ENCODE measurements at regions not wholly inside any gene's neighbourhood (a gene's known extent, or its start where the extent isn't known, plus 50 kb on each side); places are given as distances from the start of the nearest gene placed in this dataset.
A peak's percentile ranks its signal among the peaks of the same experiment; 100 is the strongest.

DNA sequence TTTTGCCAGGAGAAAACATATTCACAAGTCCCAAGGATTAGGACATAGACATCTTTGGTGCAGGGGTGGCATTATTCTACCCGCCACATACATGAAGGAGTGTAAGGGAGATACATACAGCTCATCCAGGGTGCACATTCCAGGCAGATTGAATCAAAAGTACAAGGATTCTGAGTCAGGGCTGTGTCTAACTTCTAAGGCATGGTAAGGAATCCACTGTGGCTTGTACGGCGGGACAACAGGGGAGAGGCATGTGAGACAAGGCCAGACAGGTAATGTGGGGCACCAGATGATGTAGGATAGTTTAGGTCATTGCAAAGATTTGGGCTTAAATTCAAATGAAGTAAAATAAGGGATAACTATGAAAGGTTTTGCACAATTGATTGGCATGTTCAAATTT, 780.9 kb downstream of the C6orf118 start:
- H3K9me3 ChIP-seq (ENCODE audit: control insufficient read depth in 2 of 3, low read length in 3 of 3), result peaks cover 0 to 8% (median 0%) of the 10 kb centered on the region in 3 experiments
- no peak overlapping the region for H3K27ac ChIP-seq (ENCODE audit: low read depth, low read length)
- H3K4me3 ChIP-seq (ENCODE audit: low read length), result no peak overlapping the region
- DNase-seq, result no peak
- no peaks in the 10 kb centered on the region for H3K36me3 ChIP-seq (ENCODE audit: control insufficient read depth in 2 of 3, insufficient read depth in 3 of 3, low read length in 3 of 3)
- Mint-ChIP-seq H3K27ac (no peak overlapping the region), H3K27me3 (no peaks in the 10 kb centered on the region), H3K9me3 (peaks cover 0 to 21% (median 7%) of the 10 kb centered on the region in 11 donors), H3K36me3 (no peaks in the 10 kb centered on the region), H3K4me3 (no peak overlapping the region), H3K4me1 (no peaks in the 10 kb centered on the region)
- CTCF ChIA-PET, result no interaction called here
- H3K27me3 ChIP-seq (ENCODE audit: control insufficient read depth in 2 of 2, insufficient read depth in 2 of 2, low read length in 2 of 2), result no peaks in the 10 kb centered on the region
- POLR2A ChIA-PET, result no interaction called here
- intact Hi-C loops (cut with micrococcal nuclease), result no loop called here
- ATAC-seq, result no peak
- H3K4me1 ChIP-seq (ENCODE audit: control insufficient read depth in 2 of 2, insufficient read depth in 2 of 2, low read length in 2 of 2), result no peaks in the 10 kb centered on the region

DNA sequence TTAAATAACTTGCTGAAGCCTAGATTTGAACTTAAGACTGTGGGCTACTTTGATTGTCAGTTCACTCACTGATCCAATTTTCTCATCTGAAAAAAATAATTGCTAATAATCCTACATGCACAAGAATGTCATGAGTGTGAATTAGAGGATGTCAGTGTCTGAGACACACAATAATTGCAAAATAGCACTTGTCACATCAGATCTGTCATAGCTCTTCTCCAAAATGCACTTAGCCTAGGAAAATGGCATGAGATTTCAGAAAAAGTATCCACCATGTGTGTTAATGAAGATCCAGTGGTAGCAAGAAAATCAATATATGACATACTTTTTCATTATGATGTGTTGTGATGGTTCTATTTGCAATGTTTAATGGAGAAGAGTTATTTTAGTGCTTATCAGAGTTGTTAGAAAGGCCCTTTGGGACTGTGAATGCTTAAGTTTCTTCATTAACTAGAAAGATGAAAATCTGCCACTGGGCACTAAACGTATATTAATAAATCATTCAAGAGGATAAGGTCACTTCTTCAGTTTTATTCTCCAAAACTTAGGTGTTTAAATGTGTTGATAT, 786.2 kb downstream of the C6orf118 start:
- POLR2A ChIA-PET, result no interaction called here
- H3K9me3 Mint-ChIP-seq, result peaks cover 2 to 33% (median 11%) of the 10 kb centered on the region in 11 donors
- intact Hi-C loops (cut with micrococcal nuclease), result no loop called here
- DNase-seq, result no peak
- Histone ChIP-seq H3K27me3 (ENCODE audit: control insufficient read depth in 2 of 2, insufficient read depth in 2 of 2, low read length in 2 of 2) (no peaks in the 10 kb centered on the region), H3K4me3 (ENCODE audit: low read length) (no peak overlapping the region), H3K9me3 (ENCODE audit: control insufficient read depth in 2 of 3, low read length in 3 of 3) (peaks cover 0 to 5% (median 0%) of the 10 kb centered on the region in 3 experiments), H3K4me1 (ENCODE audit: control insufficient read depth in 2 of 2, insufficient read depth in 2 of 2, low read length in 2 of 2) (no peaks in the 10 kb centered on the region), H3K27ac (ENCODE audit: low read depth, low read length) (no peak overlapping the region), H3K36me3 (ENCODE audit: control insufficient read depth in 2 of 3, insufficient read depth in 3 of 3, low read length in 3 of 3) (no peaks in the 10 kb centered on the region)
- ATAC-seq, result no peak
- no peaks in the 10 kb centered on the region for H3K4me1 Mint-ChIP-seq
- no peaks in the 10 kb centered on the region for H3K27me3 Mint-ChIP-seq
- CTCF ChIA-PET, result no interaction called here
- no peaks in the 10 kb centered on the region for H3K36me3 Mint-ChIP-seq
- H3K4me3 Mint-ChIP-seq, result no peak overlapping the region
- no peak overlapping the region for H3K27ac Mint-ChIP-seq

GRCh38 chr6:164520916-164521315, 788.5 kb downstream of the C6orf118 start:
- Histone ChIP-seq H3K36me3 (ENCODE audit: control insufficient read depth in 2 of 3, insufficient read depth in 3 of 3, low read length in 3 of 3) (no peaks in the 10 kb centered on the region), H3K27ac (ENCODE audit: low read depth, low read length) (no peak overlapping the region), H3K27me3 (ENCODE audit: control insufficient read depth in 2 of 2, insufficient read depth in 2 of 2, low read length in 2 of 2) (no peaks in the 10 kb centered on the region), H3K9me3 (ENCODE audit: control insufficient read depth in 2 of 3, low read length in 3 of 3) (peaks cover 0 to 2% (median 0%) of the 10 kb centered on the region in 3 experiments), H3K4me1 (ENCODE audit: control insufficient read depth in 2 of 2, insufficient read depth in 2 of 2, low read length in 2 of 2) (no peaks in the 10 kb centered on the region), H3K4me3 (ENCODE audit: low read length) (no peak overlapping the region)
- no peaks in the 10 kb centered on the region for H3K36me3 Mint-ChIP-seq
- no peak for ATAC-seq
- CTCF ChIA-PET, result no interaction called here
- H3K4me1 Mint-ChIP-seq, result no peaks in the 10 kb centered on the region
- DNase-seq, result no peak
- no peak overlapping the region for H3K4me3 Mint-ChIP-seq
- POLR2A ChIA-PET, result no interaction called here
- intact Hi-C loops (cut with micrococcal nuclease), result no loop called here
- peaks cover 2 to 31% (median 15%) of the 10 kb centered on the region in 11 donors for H3K9me3 Mint-ChIP-seq
- no peak overlapping the region for H3K27ac Mint-ChIP-seq
- H3K27me3 Mint-ChIP-seq, result peaks cover 0 to 3% (median 0%) of the 10 kb centered on the region in 5 donors

- Mint-ChIP-seq H3K4me1 (no peaks in the 10 kb centered on the region), H3K27me3 (no peaks in the 10 kb centered on the region), H3K9me3 (peaks cover 0 to 19% (median 8%) of the 10 kb centered on the region in 11 donors), H3K27ac (no peak overlapping the region), H3K4me3 (no peak overlapping the region), H3K36me3 (no peaks in the 10 kb centered on the region)
- H3K4me3 ChIP-seq (ENCODE audit: low read length), result no peak overlapping the region
- ChIA-PET POLR2A (no interaction called here), CTCF (no interaction called here)
- DNase-seq, result no peak
- H3K27ac ChIP-seq (ENCODE audit: low read depth, low read length), result no peak overlapping the region
- H3K9me3 ChIP-seq (ENCODE audit: control insufficient read depth in 2 of 3, low read length in 3 of 3), result no peaks in the 10 kb centered on the region
- H3K36me3 ChIP-seq (ENCODE audit: control insufficient read depth in 2 of 3, insufficient read depth in 3 of 3, low read length in 3 of 3), result no peaks in the 10 kb centered on the region
- H3K4me1 ChIP-seq (ENCODE audit: control insufficient read depth in 2 of 2, insufficient read depth in 2 of 2, low read length in 2 of 2), result no peaks in the 10 kb centered on the region
- intact Hi-C loops (cut with micrococcal nuclease), result no loop called here
- H3K27me3 ChIP-seq (ENCODE audit: control insufficient read depth in 2 of 2, insufficient read depth in 2 of 2, low read length in 2 of 2), result no peaks in the 10 kb centered on the region
- ATAC-seq, result no peak
These were observed 802.0 kb downstream of the C6orf118 start for GRCh38 chr6:164507206-164507940.

DNA sequence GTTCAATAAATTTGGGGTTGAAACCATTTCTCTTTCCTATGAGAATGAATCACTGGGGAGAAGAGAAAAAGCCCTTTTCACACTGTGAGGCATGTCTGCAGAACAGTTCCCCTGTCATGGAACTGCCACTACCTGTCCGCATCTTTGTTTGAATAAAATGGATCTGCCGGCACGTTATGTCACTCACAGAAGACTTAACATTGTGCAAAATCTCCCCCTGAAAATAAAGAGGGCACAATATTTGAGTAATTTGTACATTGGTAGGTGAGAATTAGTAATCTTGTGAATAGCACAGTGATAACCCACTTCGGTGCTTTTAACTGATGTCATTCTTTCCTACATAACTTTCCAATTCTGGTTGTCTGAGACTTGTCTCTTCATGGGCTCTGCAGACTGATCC, 804.0 kb downstream of the C6orf118 start:
- Histone ChIP-seq H3K9me3 (ENCODE audit: control insufficient read depth in 2 of 3, low read length in 3 of 3) (no peaks in the 10 kb centered on the region), H3K4me3 (ENCODE audit: low read length) (no peak overlapping the region), H3K27ac (ENCODE audit: low read depth, low read length) (no peak overlapping the region), H3K4me1 (ENCODE audit: control insufficient read depth in 2 of 2, insufficient read depth in 2 of 2, low read length in 2 of 2) (no peaks in the 10 kb centered on the region), H3K27me3 (ENCODE audit: control insufficient read depth in 2 of 2, insufficient read depth in 2 of 2, low read length in 2 of 2) (no peaks in the 10 kb centered on the region), H3K36me3 (ENCODE audit: control insufficient read depth in 2 of 3, insufficient read depth in 3 of 3, low read length in 3 of 3) (no peaks in the 10 kb centered on the region)
- H3K4me3 Mint-ChIP-seq, result no peak overlapping the region
- no peaks in the 10 kb centered on the region for H3K36me3 Mint-ChIP-seq
- no peaks in the 10 kb centered on the region for H3K27me3 Mint-ChIP-seq
- intact Hi-C loops (cut with micrococcal nuclease), result no loop called here
- ChIA-PET POLR2A (no interaction called here), CTCF (no interaction called here)
- ATAC-seq, result no peak
- peaks cover 0 to 11% (median 5%) of the 10 kb centered on the region in 11 donors for H3K9me3 Mint-ChIP-seq
- H3K4me1 Mint-ChIP-seq, result no peaks in the 10 kb centered on the region
- no peak for DNase-seq
- peak overlapping the region in 1 of 9 donors; percentile 20 for H3K27ac Mint-ChIP-seq

GRCh38 chr6:164502833-164503232, 806.6 kb downstream of the C6orf118 start:
- POLR2A ChIA-PET, result no interaction called here
- CTCF ChIA-PET, result no interaction called here
- no peak for DNase-seq

GRCh38 chr6:164495882-164496495, 813.4 kb downstream of the C6orf118 start:
- peaks cover 0 to 13% (median 4%) of the 10 kb centered on the region in 11 donors for H3K9me3 Mint-ChIP-seq
- Histone ChIP-seq H3K9me3 (ENCODE audit: control insufficient read depth in 2 of 3, low read length in 3 of 3) (no peaks in the 10 kb centered on the region), H3K4me3 (ENCODE audit: low read length) (no peak overlapping the region), H3K36me3 (ENCODE audit: control insufficient read depth in 2 of 3, insufficient read depth in 3 of 3, low read length in 3 of 3) (no peaks in the 10 kb centered on the region), H3K27me3 (ENCODE audit: control insufficient read depth in 2 of 2, insufficient read depth in 2 of 2, low read length in 2 of 2) (no peaks in the 10 kb centered on the region), H3K4me1 (ENCODE audit: control insufficient read depth in 2 of 2, insufficient read depth in 2 of 2, low read length in 2 of 2) (no peaks in the 10 kb centered on the region), H3K27ac (ENCODE audit: low read depth, low read length) (no peak overlapping the region)
- ChIA-PET CTCF (no interaction called here), POLR2A (no interaction called here)
- DNase-seq, result no peak
- no peaks in the 10 kb centered on the region for H3K36me3 Mint-ChIP-seq
- H3K4me3 Mint-ChIP-seq, result no peak overlapping the region
- intact Hi-C loops (cut with micrococcal nuclease), result no loop called here
- H3K27me3 Mint-ChIP-seq, result no peaks in the 10 kb centered on the region
- H3K4me1 Mint-ChIP-seq, result no peaks in the 10 kb centered on the region
- no peak overlapping the region for H3K27ac Mint-ChIP-seq
- no peak for ATAC-seq

More at GRCh38 chr6:164502833-164503232, 806.6 kb downstream of the C6orf118 start:
- Histone ChIP-seq H3K9me3 (ENCODE audit: control insufficient read depth in 2 of 3, low read length in 3 of 3) (no peaks in the 10 kb centered on the region), H3K4me3 (ENCODE audit: low read length) (no peak overlapping the region), H3K27ac (ENCODE audit: low read depth, low read length) (no peak overlapping the region), H3K27me3 (ENCODE audit: control insufficient read depth in 2 of 2, insufficient read depth in 2 of 2, low read length in 2 of 2) (no peaks in the 10 kb centered on the region), H3K36me3 (ENCODE audit: control insufficient read depth in 2 of 3, insufficient read depth in 3 of 3, low read length in 3 of 3) (no peaks in the 10 kb centered on the region), H3K4me1 (ENCODE audit: control insufficient read depth in 2 of 2, insufficient read depth in 2 of 2, low read length in 2 of 2) (no peaks in the 10 kb centered on the region)
- ATAC-seq, result no peak
- Mint-ChIP-seq H3K27me3 (no peaks in the 10 kb centered on the region), H3K36me3 (no peaks in the 10 kb centered on the region), H3K4me3 (no peak overlapping the region), H3K9me3 (peaks cover 0 to 11% (median 4%) of the 10 kb centered on the region in 11 donors), H3K4me1 (no peaks in the 10 kb centered on the region), H3K27ac (no peak overlapping the region)
- intact Hi-C loops (cut with micrococcal nuclease), result no loop called here
